Liver (tissue), 8 donors: ENCODE measurements at regions not wholly inside any gene's neighbourhood (a gene's known extent, or its start where the extent isn't known, plus 50 kb on each side); places are given as distances from the start of the nearest gene placed in this dataset.

Source experiments
- DNase-seq: peaks from one replicate; pipeline ENCODE4 v3.0.0-alpha.2; 2017; ENCODE audit warnings: low spot score
- H3K27ac ChIP-seq, 2 donors: one replicate each; pipeline ENCODE4 v1.7.0; 2013; ENCODE audit warnings: inconsistent platforms in 2 of 2, low read length in 2 of 2, control low read depth in 1 of 2, low read depth in 1 of 2, mild to moderate bottlenecking in 1 of 2
- H3K27me3 ChIP-seq, 4 donors: one replicate each; pipeline versions ENCODE4 v1.6.1 to v1.7.0; 2013; ENCODE audit warnings: low read length in 3 of 4, inconsistent platforms in 1 of 4, mild to moderate bottlenecking in 1 of 4, moderate library complexity in 1 of 4; ENCODE audit not compliant: control insufficient read depth in 4 of 4, insufficient read depth in 4 of 4
- H3K36me3 ChIP-seq, 4 donors: one replicate each; pipeline versions ENCODE4 v1.6.1 to v1.7.0; 2013; ENCODE audit warnings: low read length in 3 of 4, mild to moderate bottlenecking in 3 of 4, low read depth in 1 of 4, moderate library complexity in 1 of 4; ENCODE audit not compliant: control insufficient read depth in 4 of 4, insufficient read depth in 3 of 4
- H3K4me1 ChIP-seq, 4 donors: one replicate each; pipeline versions ENCODE4 v1.6.1 to v1.7.0; 2013; ENCODE audit warnings: low read length in 3 of 4, mild to moderate bottlenecking in 3 of 4, moderate library complexity in 1 of 4; ENCODE audit not compliant: control insufficient read depth in 4 of 4, insufficient read depth in 4 of 4
- H3K4me3 ChIP-seq, 3 donors: one replicate each; pipeline versions ENCODE4 v1.6.1 to v1.7.0; 2013; ENCODE audit warnings: low read length in 3 of 3, control low read depth in 1 of 3, low read depth in 1 of 3, mild to moderate bottlenecking in 1 of 3
- H3K9ac ChIP-seq, 2 donors: one replicate each; pipeline ENCODE4 v1.7.0; 2013; ENCODE audit warnings: low read length in 2 of 2, mild to moderate bottlenecking in 2 of 2, moderate library complexity in 2 of 2, control low read depth in 1 of 2, low read depth in 1 of 2
- H3K9me3 ChIP-seq, 4 donors: one replicate each; pipeline versions ENCODE4 v1.6.1 to v1.7.0; 2013; ENCODE audit warnings: low read length in 3 of 4; ENCODE audit not compliant: control insufficient read depth in 4 of 4
- ATF3 ChIP-seq: IDR thresholded peaks from 2 replicates; pipeline ENCODE4 v1.6.1; 2016; ENCODE audit warnings: antibody characterized with exemption
- CTCF ChIP-seq: fragments of 150-350 bp; IDR thresholded peaks from 2 replicates; pipeline ENCODE4 v1.5.1; 2017; ENCODE audit warnings: improper control_type of control experiment, low read depth, low read length; ENCODE audit not compliant: missing input control
- EGR1 ChIP-seq, 2 donors: IDR thresholded peaks; 2 replicates each; pipeline ENCODE4 v1.6.1; 2016 to 2018; ENCODE audit warnings: antibody characterized with exemption in 2 of 2, low read depth in 2 of 2
- FOXA1 ChIP-seq: IDR thresholded peaks from 2 replicates; pipeline ENCODE4 v1.6.1; 2016; ENCODE audit warnings: antibody characterized with exemption
- FOXA2 ChIP-seq: IDR thresholded peaks from 2 replicates; pipeline ENCODE4 v1.6.1; 2016; ENCODE audit warnings: antibody characterized with exemption
- GABPA ChIP-seq, 2 donors: IDR thresholded peaks in 1 of 2; conservative IDR thresholded peaks in 1 of 2; 2 replicates each; pipeline ENCODE4 v1.6.1; 2016; ENCODE audit warnings: antibody characterized with exemption in 2 of 2, mild to moderate bottlenecking in 1 of 2, moderate library complexity in 1 of 2
- HNF4A ChIP-seq, 2 donors: conservative IDR thresholded peaks; 2 replicates each; pipeline ENCODE4 v1.6.1; 2016; ENCODE audit warnings: antibody characterized with exemption in 2 of 2, mild to moderate bottlenecking in 2 of 2
- HNF4G ChIP-seq: IDR thresholded peaks from 2 replicates; pipeline ENCODE4 v1.6.1; 2016; ENCODE audit warnings: antibody characterized with exemption
- JUND ChIP-seq, 2 donors: IDR thresholded peaks; 2 replicates each; pipeline ENCODE4 v1.6.1; 2016; ENCODE audit warnings: antibody characterized with exemption in 2 of 2
- MAX ChIP-seq: IDR thresholded peaks from 2 replicates; pipeline ENCODE4 v1.6.1; 2016; ENCODE audit warnings: antibody characterized with exemption
- NR2F2 ChIP-seq: IDR thresholded peaks from 2 replicates; pipeline ENCODE4 v1.6.1; 2016; ENCODE audit warnings: antibody characterized with exemption
- RAD21 ChIP-seq, 2 donors: IDR thresholded peaks; 2 replicates each; pipeline ENCODE4 v1.6.1; 2016; ENCODE audit warnings: antibody characterized with exemption in 2 of 2, mild to moderate bottlenecking in 2 of 2
- REST ChIP-seq: IDR thresholded peaks from 2 replicates; pipeline ENCODE4 v1.6.1; 2016; ENCODE audit warnings: antibody characterized with exemption, mild to moderate bottlenecking
- RXRA ChIP-seq, 2 donors: IDR thresholded peaks; 2 replicates each; pipeline ENCODE4 v1.6.1; 2017 to 2018; ENCODE audit warnings: antibody characterized with exemption in 2 of 2, mild to moderate bottlenecking in 1 of 2
- SP1 ChIP-seq: IDR thresholded peaks from 2 replicates; pipeline ENCODE4 v1.6.1; 2018; ENCODE audit warnings: antibody characterized with exemption, mild to moderate bottlenecking
- TAF1 ChIP-seq: conservative IDR thresholded peaks from 2 replicates; pipeline ENCODE4 v1.6.1; 2016; ENCODE audit warnings: antibody characterized with exemption, mild to moderate bottlenecking
- YY1 ChIP-seq: IDR thresholded peaks from 2 replicates; pipeline ENCODE4 v1.6.1; 2016; ENCODE audit warnings: antibody characterized with exemption, mild to moderate bottlenecking
- ZBTB33 ChIP-seq: IDR thresholded peaks from 2 replicates; pipeline ENCODE4 v1.6.1; 2016; ENCODE audit warnings: antibody characterized with exemption
- WGBS: extraction: QIAGEN DNeasy Blood & Tissue Kit; methylation state at CpG from one replicate; pipeline ENCODE4 v1.1.7; 2013; 5-methylcytosine and 5-hydroxymethylcytosine counted together
- donor health status: healthy.
- donor health status: healthy.
- donor health status: healthy.
- donor health status: healthy.
- donor health status: healthy.

- no peak for TF ChIP-seq GABPA (IDR thresholded peaks at IDR 0.05 in 1 of 2, conservative IDR thresholded peaks at IDR 0.05 in 1 of 2)
Measured at GRCh38 chr2:180828756-180829155, 151.6 kb upstream of the UBE2E3 start (continued).

- no peaks in the 10 kb centered on the region for H3K9me3 ChIP-seq
- TF ChIP-seq JUND (IDR thresholded peaks at IDR 0.05) (no peak), FOXA1 (no peak), CTCF (no peak), REST (no peak), YY1 (no peak), SP1 (no peak), RXRA (IDR thresholded peaks at IDR 0.05) (no peak), RAD21 (IDR thresholded peaks at IDR 0.05) (no peak), MAX (no peak), NR2F2 (no peak), EGR1 (IDR thresholded peaks at IDR 0.05; ENCODE audit: low read depth in 2 of 2) (no peak), ATF3 (no peak)
- no peak overlapping the region for H3K9ac ChIP-seq
- 85% methylated on average over 5 of the region's 5 CpGs for WGBS
- no peak for DNase-seq
- H3K36me3 ChIP-seq: no peaks in the 10 kb centered on the region
- no peaks in the 10 kb centered on the region for H3K27me3 ChIP-seq
- no peaks in the 10 kb centered on the region for H3K4me1 ChIP-seq
- H3K27ac ChIP-seq: no peak overlapping the region
- no peak overlapping the region for H3K4me3 ChIP-seq
Measured at GRCh38 chr2:180823546-180824141, 156.8 kb upstream of the UBE2E3 start.

- H3K27me3 ChIP-seq: peaks cover 0 to 4% (median 0%) of the 10 kb centered on the region in 4 donors
- peaks cover 0 to 2% (median 0%) of the 10 kb centered on the region in 4 donors for H3K9me3 ChIP-seq
- no peak overlapping the region for H3K4me3 ChIP-seq
- no peaks in the 10 kb centered on the region for H3K4me1 ChIP-seq
- 52% methylated on average over 2 of the region's 2 CpGs for WGBS
- H3K27ac ChIP-seq: no peak overlapping the region
- DNase-seq: no peak
- no peaks in the 10 kb centered on the region for H3K36me3 ChIP-seq
- no peak overlapping the region for H3K9ac ChIP-seq
- no peak for TF ChIP-seq MAX
- no peak for TF ChIP-seq JUND (IDR thresholded peaks at IDR 0.05)
- TF ChIP-seq HNF4A (conservative IDR thresholded peaks at IDR 0.05): no peak
- TF ChIP-seq EGR1 (IDR thresholded peaks at IDR 0.05; ENCODE audit: low read depth in 2 of 2): no peak
- no peak for TF ChIP-seq TAF1
- no peak for TF ChIP-seq SP1
- TF ChIP-seq FOXA2: no peak
- TF ChIP-seq HNF4G: no peak
- no peak for TF ChIP-seq RAD21 (IDR thresholded peaks at IDR 0.05)
- no peak for TF ChIP-seq FOXA1
- no peak for TF ChIP-seq ATF3
- no peak for TF ChIP-seq YY1
- TF ChIP-seq NR2F2: no peak
- no peak for TF ChIP-seq GABPA (IDR thresholded peaks at IDR 0.05 in 1 of 2, conservative IDR thresholded peaks at IDR 0.05 in 1 of 2)
- no peak for TF ChIP-seq ZBTB33
Measured at GRCh38 chr2:180819106-180819505, 161.3 kb upstream of the UBE2E3 start.
